ENCODE measurements at regions not wholly inside any gene's neighbourhood (a gene's known extent, or its start where the extent isn't known, plus 50 kb on each side); places are given as distances from the start of the nearest gene placed in this dataset.

DNA sequence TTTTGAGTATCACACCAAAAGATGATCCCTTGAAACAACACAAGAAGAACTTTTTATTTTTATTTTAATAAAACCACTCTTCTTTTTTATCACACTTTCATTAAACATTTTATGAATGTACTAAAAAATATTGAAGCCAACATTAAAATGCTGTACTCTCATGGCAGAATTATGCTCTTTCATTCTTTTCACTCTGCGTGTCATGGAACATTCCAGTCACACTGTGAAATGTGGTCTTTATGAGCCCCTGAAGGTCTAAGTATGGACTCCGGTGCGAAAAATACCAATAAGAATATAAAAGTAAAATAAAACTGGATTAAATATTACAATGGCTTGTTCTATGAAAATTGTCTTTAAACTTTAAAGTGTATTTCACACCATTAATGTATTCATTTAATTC lies 148.4 kb downstream of the TMEM26 start:
- TF ChIP-seq, protein P1, sequence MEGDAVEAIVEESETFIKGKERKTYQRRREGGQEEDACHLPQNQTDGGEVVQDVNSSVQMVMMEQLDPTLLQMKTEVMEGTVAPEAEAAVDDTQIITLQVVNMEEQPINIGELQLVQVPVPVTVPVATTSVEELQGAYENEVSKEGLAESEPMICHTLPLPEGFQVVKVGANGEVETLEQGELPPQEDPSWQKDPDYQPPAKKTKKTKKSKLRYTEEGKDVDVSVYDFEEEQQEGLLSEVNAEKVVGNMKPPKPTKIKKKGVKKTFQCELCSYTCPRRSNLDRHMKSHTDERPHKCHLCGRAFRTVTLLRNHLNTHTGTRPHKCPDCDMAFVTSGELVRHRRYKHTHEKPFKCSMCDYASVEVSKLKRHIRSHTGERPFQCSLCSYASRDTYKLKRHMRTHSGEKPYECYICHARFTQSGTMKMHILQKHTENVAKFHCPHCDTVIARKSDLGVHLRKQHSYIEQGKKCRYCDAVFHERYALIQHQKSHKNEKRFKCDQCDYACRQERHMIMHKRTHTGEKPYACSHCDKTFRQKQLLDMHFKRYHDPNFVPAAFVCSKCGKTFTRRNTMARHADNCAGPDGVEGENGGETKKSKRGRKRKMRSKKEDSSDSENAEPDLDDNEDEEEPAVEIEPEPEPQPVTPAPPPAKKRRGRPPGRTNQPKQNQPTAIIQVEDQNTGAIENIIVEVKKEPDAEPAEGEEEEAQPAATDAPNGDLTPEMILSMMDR (conservative IDR thresholded peaks at IDR 0.05; ENCODE audit: low read depth, low read length): no peak
- H3K4me3 ChIP-seq (ENCODE audit: low read depth, low read length): no peak overlapping the region
- no peak for DNase-seq (ENCODE audit: low read depth)

DNA sequence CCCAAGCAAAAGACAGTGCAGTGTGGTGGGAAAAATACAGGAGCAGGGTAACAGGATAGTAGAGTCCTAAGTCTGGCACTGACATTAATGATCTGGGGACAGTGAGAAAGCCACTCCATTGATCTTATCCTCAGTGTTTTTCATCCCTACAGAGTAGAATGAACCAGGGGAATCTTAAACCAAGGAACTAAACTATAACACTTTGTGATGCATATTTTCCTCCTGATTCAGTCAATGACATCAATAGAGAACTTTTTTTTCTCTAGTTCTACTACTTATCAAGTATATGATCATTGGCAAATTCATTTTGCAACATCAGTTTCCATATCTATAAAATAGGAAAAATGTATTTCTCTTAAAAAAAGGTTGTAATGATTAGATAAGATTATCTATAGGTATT lies 151.1 kb downstream of the TMEM26 start:
- DNase-seq (ENCODE audit: low read depth): no peak
- TF ChIP-seq, protein P1 (conservative IDR thresholded peaks at IDR 0.05; ENCODE audit: low read depth, low read length): no peak
- H3K4me3 ChIP-seq (ENCODE audit: low read depth, low read length): no peak overlapping the region

DNA sequence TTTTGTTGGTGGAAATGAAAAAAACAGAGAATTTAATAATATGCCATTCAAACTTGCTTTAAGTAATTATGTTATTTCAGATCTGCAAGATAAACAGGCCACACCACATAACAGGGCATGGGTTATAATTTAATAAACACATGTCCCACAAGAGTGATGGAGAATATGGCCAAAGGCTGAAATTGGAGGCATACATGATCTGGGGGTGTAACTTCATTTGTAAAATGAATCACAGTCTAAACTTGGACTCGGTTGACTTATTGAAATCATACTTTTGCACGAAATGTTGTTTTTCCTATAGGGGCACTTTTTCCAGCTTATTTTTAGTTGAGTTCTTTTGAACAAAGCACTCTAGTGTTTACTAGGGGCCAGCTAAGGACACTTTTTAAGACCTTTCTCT lies 151.6 kb downstream of the TMEM26 start:
- H3K4me3 ChIP-seq (ENCODE audit: low read depth, low read length): no peak overlapping the region
- TF ChIP-seq, protein P1 (conservative IDR thresholded peaks at IDR 0.05; ENCODE audit: low read depth, low read length): no peak
- no peak for DNase-seq (ENCODE audit: low read depth)

DNA sequence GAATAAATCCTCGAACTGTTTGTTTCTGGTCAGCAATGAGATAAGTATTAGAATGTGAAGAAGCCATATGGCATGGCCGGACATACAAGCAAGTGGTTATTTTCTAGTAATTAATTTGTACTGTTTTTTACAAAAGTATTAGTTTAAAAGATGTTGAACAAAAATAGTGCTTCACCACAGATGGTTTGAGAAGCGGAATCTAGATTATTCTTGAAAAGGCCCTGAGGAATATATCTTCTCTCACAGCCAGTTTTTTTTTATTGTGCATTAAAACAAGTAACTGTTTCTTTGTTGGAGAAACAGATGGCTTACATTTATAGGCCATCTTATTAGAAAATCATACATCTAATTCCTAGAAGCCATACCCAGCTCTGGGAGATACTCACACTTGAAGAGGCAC lies 153.3 kb downstream of the TMEM26 start:
- no peak for DNase-seq (ENCODE audit: low read depth)
- H3K4me3 ChIP-seq (ENCODE audit: low read depth, low read length): no peak overlapping the region
- TF ChIP-seq, protein P1 (conservative IDR thresholded peaks at IDR 0.05; ENCODE audit: low read depth, low read length): no peak

DNA sequence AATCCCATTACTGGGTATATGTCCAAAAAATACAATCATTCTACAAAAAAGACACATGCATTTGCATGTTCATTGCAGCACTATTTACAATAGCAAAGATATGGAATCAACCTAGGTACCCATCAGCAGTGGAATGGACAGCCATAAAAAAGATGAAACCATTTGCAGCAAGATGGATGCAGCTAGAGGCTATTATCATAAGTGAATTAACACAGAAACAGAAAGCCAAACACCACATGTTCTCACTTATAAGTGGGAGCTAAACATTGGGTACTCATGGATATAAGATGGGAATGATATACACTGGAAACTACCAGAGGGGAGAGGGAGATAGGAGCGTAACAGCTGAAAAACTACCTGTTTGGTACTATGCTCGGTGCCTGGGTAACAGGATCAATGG lies 154.0 kb downstream of the TMEM26 start:
- H3K4me3 ChIP-seq (ENCODE audit: low read depth, low read length): no peak overlapping the region
- TF ChIP-seq, protein P1 (conservative IDR thresholded peaks at IDR 0.05; ENCODE audit: low read depth, low read length): no peak
- no peak for DNase-seq (ENCODE audit: low read depth)

DNA sequence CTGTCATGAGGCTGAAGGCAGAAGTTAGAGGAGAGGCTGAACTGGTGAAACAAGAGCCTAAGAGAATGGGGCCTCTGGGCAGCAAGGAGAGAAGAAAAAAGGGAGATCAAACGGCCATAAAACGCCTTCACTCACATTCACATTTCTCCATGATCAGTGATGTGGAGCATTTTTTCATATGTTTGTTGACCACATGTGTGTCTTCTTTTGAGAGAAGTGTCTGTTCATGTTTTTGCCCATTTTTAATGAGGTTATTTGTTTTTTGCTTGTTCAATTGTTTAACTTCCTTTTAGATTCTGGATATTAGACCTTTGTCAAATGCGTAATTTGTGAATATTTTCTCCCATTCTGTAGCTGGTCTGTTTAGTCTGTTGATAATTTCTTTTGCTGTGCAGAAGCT lies 155.0 kb downstream of the TMEM26 start:
- H3K4me3 ChIP-seq (ENCODE audit: low read depth, low read length): no peak overlapping the region
- no peak for DNase-seq (ENCODE audit: low read depth)
- TF ChIP-seq, protein P1 (conservative IDR thresholded peaks at IDR 0.05; ENCODE audit: low read depth, low read length): no peak

DNA sequence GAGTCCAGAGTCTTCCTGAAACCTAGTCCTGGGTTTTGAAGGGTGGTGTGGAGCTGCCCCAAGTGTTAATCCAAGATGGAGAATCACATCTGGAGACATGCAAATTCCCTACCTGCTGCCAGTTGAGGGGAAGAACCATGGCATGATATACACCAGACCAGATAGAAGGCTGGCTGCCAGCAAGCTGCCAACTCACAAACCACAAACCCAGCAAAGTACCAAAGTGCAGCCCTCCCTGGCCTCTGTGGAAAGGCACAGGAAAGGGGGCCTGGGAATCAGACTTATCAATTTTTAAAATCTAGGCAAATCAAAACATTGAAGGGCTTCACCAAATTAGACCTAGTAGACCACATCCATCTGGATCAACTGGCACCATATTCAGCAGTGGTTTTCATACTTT lies 157.0 kb downstream of the TMEM26 start:
- H3K4me3 ChIP-seq (ENCODE audit: low read depth, low read length): no peak overlapping the region
- TF ChIP-seq, protein P1 (conservative IDR thresholded peaks at IDR 0.05; ENCODE audit: low read depth, low read length): no peak
- no peak for DNase-seq (ENCODE audit: low read depth)
